ENCODE measurements at regions not wholly inside any gene's neighbourhood (a gene's known extent, or its start where the extent isn't known, plus 50 kb on each side); places are given as distances from the start of the nearest gene placed in this dataset.

GRCh38 chr21:35448876-35449599 is 399.9 kb upstream of the RUNX1 start:
- TF ChIP-seq ZNF366 (tag by site-specific recombination; conservative IDR thresholded peaks at IDR 0.05) (no peak), ZNF416 (tag by site-specific recombination; IDR thresholded peaks at IDR 0.05) (no peak), CTCF (tag by site-specific recombination; IDR thresholded peaks at IDR 0.05) (no peak), TSHZ1 (tag by site-specific recombination; IDR thresholded peaks at IDR 0.05; ENCODE audit: borderline replicate concordance) (no peak), PBX3 (CRISPR knock-in tag; IDR thresholded peaks at IDR 0.05) (no peak), ZNF549 (tag by site-specific recombination; IDR thresholded peaks at IDR 0.05) (no peak), ZNF645 (tag by site-specific recombination; IDR thresholded peaks at IDR 0.05) (no peak)

All from HEK293 (cell line).